ENCODE measurements at regions not wholly inside any gene's neighbourhood (a gene's known extent, or its start where the extent isn't known, plus 50 kb on each side); places are given as distances from the start of the nearest gene placed in this dataset.

- Histone ChIP-seq H3K4me1 (ENCODE audit: low read depth) (no peaks in the 10 kb centered on the region), H3K4me3 (no peak overlapping the region), H3K27ac (no peak overlapping the region), H3K9me3 (ENCODE audit: low read depth) (no peaks in the 10 kb centered on the region), H3K27me3 (no peaks in the 10 kb centered on the region), H3K36me3 (no peaks in the 10 kb centered on the region)
- TF ChIP-seq CTCF (IDR thresholded peaks at IDR 0.05; ENCODE audit: low read depth, low read length), result no peak
- DNase-seq (ENCODE audit: low read depth in 1 of 2, low spot score in 1 of 2), result no peak
Observed at GRCh38 chrX:122245175-122245574, 938.9 kb upstream of the GRIA3 start.

- no peak overlapping the region for H3K4me3 ChIP-seq
- H3K27ac ChIP-seq, result no peak overlapping the region
- no peaks in the 10 kb centered on the region for H3K9me3 ChIP-seq (ENCODE audit: low read depth)
- TF ChIP-seq CTCF (IDR thresholded peaks at IDR 0.05; ENCODE audit: low read depth, low read length), result no peak
- no peaks in the 10 kb centered on the region for H3K4me1 ChIP-seq (ENCODE audit: low read depth)
- H3K36me3 ChIP-seq, result no peaks in the 10 kb centered on the region
- DNase-seq (ENCODE audit: low read depth in 1 of 2, low spot score in 1 of 2), result no peak
- H3K27me3 ChIP-seq, result no peaks in the 10 kb centered on the region
Observed at GRCh38 chrX:122245943-122246342, 938.1 kb upstream of the GRIA3 start.

GRCh38 chrX:122246937-122247336 lies 937.1 kb upstream of the GRIA3 start:
- no peaks in the 10 kb centered on the region for H3K27me3 ChIP-seq
- H3K36me3 ChIP-seq, result no peaks in the 10 kb centered on the region
- no peaks in the 10 kb centered on the region for H3K4me1 ChIP-seq (ENCODE audit: low read depth)
- TF ChIP-seq CTCF (IDR thresholded peaks at IDR 0.05; ENCODE audit: low read depth, low read length), result no peak
- DNase-seq (ENCODE audit: low read depth in 1 of 2, low spot score in 1 of 2), result no peak
- no peaks in the 10 kb centered on the region for H3K9me3 ChIP-seq (ENCODE audit: low read depth)
- no peak overlapping the region for H3K4me3 ChIP-seq
- H3K27ac ChIP-seq, result no peak overlapping the region

GRCh38 chrX:122248681-122249080 lies 935.4 kb upstream of the GRIA3 start:
- H3K36me3 ChIP-seq, result no peaks in the 10 kb centered on the region
- no peaks in the 10 kb centered on the region for H3K4me1 ChIP-seq (ENCODE audit: low read depth)
- H3K4me3 ChIP-seq, result no peak overlapping the region
- H3K27me3 ChIP-seq, result no peaks in the 10 kb centered on the region
- no peak for TF ChIP-seq CTCF (IDR thresholded peaks at IDR 0.05; ENCODE audit: low read depth, low read length)
- DNase-seq (ENCODE audit: low read depth in 1 of 2, low spot score in 1 of 2), result no peak
- no peaks in the 10 kb centered on the region for H3K9me3 ChIP-seq (ENCODE audit: low read depth)
- no peak overlapping the region for H3K27ac ChIP-seq

GRCh38 chrX:122252454-122252853 lies 931.6 kb upstream of the GRIA3 start:
- Histone ChIP-seq H3K9me3 (ENCODE audit: low read depth) (no peaks in the 10 kb centered on the region), H3K4me1 (ENCODE audit: low read depth) (no peaks in the 10 kb centered on the region), H3K4me3 (no peak overlapping the region), H3K36me3 (no peaks in the 10 kb centered on the region), H3K27ac (no peak overlapping the region), H3K27me3 (no peaks in the 10 kb centered on the region)
- no peak for DNase-seq (ENCODE audit: low read depth in 1 of 2, low spot score in 1 of 2)
- TF ChIP-seq CTCF (IDR thresholded peaks at IDR 0.05; ENCODE audit: low read depth, low read length), result no peak

- DNase-seq (ENCODE audit: low read depth in 1 of 2, low spot score in 1 of 2), result no peak
- Histone ChIP-seq H3K9me3 (ENCODE audit: low read depth) (no peaks in the 10 kb centered on the region), H3K27ac (no peak overlapping the region), H3K27me3 (no peaks in the 10 kb centered on the region), H3K36me3 (no peaks in the 10 kb centered on the region), H3K4me3 (no peak overlapping the region), H3K4me1 (ENCODE audit: low read depth) (no peaks in the 10 kb centered on the region)
- TF ChIP-seq CTCF (IDR thresholded peaks at IDR 0.05; ENCODE audit: low read depth, low read length), result no peak
Observed at GRCh38 chrX:122268353-122268752, 915.7 kb upstream of the GRIA3 start.

Measured in cardiac muscle cell (in vitro differentiated cells and primary cell).